Thymus (tissue), 11 donors: ENCODE measurements at regions not wholly inside any gene's neighbourhood (a gene's known extent, or its start where the extent isn't known, plus 50 kb on each side); places are given as distances from the start of the nearest gene placed in this dataset.

ENCODE experiments used
- DNase-seq, 9 donors: peaks; one replicate each; pipeline ENCODE4 v3.0.0-alpha.2; 2013; ENCODE audit warnings: low spot score in 9 of 9, low read depth in 6 of 9, missing footprints in 1 of 9
- H3K27ac ChIP-seq, 2 donors: one replicate each; pipeline ENCODE4 v1.5.1; 2013; ENCODE audit warnings: control low read depth in 1 of 2, low read depth in 1 of 2, low read length in 1 of 2, mild to moderate bottlenecking in 1 of 2, moderate library complexity in 1 of 2
- H3K27me3 ChIP-seq, 2 donors: one replicate each; pipeline ENCODE4 v1.5.1; 2013; ENCODE audit warnings: low read length in 1 of 2; ENCODE audit not compliant: control insufficient read depth in 2 of 2, insufficient read depth in 1 of 2
- H3K36me3 ChIP-seq, 2 donors: one replicate each; pipeline ENCODE4 v1.5.1; 2013; ENCODE audit warnings: low read length in 1 of 2, mild to moderate bottlenecking in 1 of 2, moderate library complexity in 1 of 2; ENCODE audit not compliant: control insufficient read depth in 2 of 2, insufficient read depth in 2 of 2
- H3K4me1 ChIP-seq, 2 donors: one replicate each; pipeline ENCODE4 v1.5.1; 2013; ENCODE audit warnings: low read length in 2 of 2; ENCODE audit not compliant: control insufficient read depth in 2 of 2, insufficient read depth in 2 of 2
- H3K4me3 ChIP-seq, 2 donors: one replicate each; pipeline ENCODE4 v1.5.1; 2013; ENCODE audit warnings: low read length in 2 of 2, control low read depth in 1 of 2, mild to moderate bottlenecking in 1 of 2
- H3K9me3 ChIP-seq, 2 donors: one replicate each; pipeline ENCODE4 v1.5.1; 2013; ENCODE audit warnings: low read length in 1 of 2, mild to moderate bottlenecking in 1 of 2; ENCODE audit not compliant: control insufficient read depth in 2 of 2, insufficient read depth in 1 of 2
- WGBS: extraction: QIAGEN DNeasy Blood & Tissue Kit; methylation state at CpG from one replicate; pipeline ENCODE4 v1.1.7; 2013; 5-methylcytosine and 5-hydroxymethylcytosine counted together
- donor health status: healthy.

DNA sequence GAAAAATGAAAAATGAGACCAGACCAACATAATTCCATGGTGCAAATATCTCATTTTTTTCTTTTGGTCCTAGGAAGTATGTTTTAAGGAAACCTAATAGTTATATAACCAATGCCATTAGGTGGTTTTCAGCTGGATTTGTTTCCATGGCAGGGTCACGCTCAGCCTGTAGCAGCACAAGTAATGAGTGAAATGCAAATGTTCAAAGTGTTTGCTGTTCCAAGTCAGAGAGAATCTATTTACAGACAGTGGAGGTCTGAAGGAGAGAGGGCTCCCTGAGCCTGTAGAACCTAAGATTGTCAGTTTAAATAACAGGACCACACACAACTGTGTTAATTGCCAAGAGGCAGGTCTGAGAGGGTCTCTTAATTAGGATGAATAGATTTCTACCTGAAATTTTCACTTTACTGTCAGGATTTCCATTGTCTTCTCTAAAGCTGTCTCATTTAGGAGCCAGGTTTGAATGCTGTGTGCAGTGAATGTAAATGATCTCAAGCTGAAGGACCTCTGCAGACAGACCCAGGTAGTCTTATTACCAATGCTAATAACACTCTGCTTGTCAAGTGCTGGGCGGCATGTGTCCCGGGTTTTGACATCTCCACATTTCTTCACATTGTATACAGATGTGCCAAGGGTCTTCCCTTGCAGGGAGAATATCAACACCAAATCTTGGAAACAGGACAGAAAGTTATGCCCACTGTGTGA lies 317.3 kb upstream of the NECTIN3 start:
- Histone ChIP-seq H3K4me1 (no peaks in the 10 kb centered on the region), H3K27me3 (no peaks in the 10 kb centered on the region), H3K36me3 (no peaks in the 10 kb centered on the region), H3K27ac (no peak overlapping the region), H3K9me3 (no peaks in the 10 kb centered on the region), H3K4me3 (no peak overlapping the region)
- DNase-seq: no peak
- WGBS: 58% methylated on average over 3 of the region's 3 CpGs

DNA sequence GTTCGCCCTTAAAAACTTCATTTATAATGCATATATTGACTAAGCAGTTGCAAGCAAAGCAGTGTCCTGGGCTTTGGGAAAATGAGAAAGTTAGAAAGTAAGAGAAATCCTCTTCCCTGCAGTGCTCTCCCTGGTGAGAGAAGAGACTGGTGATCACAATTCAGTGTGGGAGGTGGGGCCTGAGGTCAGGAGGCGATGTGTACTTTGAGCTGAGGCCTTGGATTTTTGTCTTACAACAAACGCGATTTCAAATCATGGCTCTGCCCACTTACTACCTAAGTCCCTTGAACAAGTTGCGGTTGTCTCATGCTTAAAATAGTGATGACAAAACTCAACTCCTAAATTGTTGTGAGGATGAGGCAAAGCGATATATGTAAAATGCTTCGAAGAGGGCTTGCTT lies 316.3 kb upstream of the NECTIN3 start:
- 84% methylated on average over 7 of the region's 7 CpGs for WGBS
- Histone ChIP-seq H3K27ac (no peak overlapping the region), H3K4me1 (no peaks in the 10 kb centered on the region), H3K27me3 (no peaks in the 10 kb centered on the region), H3K36me3 (no peaks in the 10 kb centered on the region), H3K4me3 (no peak overlapping the region), H3K9me3 (no peaks in the 10 kb centered on the region)
- no peak for DNase-seq

DNA sequence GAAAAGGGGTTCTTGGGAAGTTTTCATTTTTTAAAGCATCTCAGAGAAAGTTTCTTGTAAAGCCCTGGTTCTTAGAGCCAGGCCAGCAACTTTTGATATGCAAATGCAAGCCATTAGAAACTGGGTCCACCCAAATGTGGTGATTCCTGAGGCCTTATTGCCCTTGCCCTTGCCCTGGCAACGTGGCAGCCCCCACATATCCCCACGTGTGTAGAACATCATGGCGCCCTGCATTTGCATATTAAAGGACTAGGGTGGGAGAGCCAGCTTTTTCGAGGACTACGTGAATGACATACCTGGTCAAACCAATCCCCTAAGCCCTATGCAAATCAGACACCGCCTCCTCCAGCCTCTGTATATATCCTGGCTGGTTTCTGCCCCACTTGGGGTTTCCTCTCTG lies 314.9 kb upstream of the NECTIN3 start:
- Histone ChIP-seq H3K4me1 (no peaks in the 10 kb centered on the region), H3K27me3 (no peaks in the 10 kb centered on the region), H3K27ac (no peak overlapping the region), H3K4me3 (no peak overlapping the region), H3K9me3 (no peaks in the 10 kb centered on the region), H3K36me3 (no peaks in the 10 kb centered on the region)
- DNase-seq: no peak
- WGBS: 80% methylated on average over 6 of the region's 6 CpGs

DNA sequence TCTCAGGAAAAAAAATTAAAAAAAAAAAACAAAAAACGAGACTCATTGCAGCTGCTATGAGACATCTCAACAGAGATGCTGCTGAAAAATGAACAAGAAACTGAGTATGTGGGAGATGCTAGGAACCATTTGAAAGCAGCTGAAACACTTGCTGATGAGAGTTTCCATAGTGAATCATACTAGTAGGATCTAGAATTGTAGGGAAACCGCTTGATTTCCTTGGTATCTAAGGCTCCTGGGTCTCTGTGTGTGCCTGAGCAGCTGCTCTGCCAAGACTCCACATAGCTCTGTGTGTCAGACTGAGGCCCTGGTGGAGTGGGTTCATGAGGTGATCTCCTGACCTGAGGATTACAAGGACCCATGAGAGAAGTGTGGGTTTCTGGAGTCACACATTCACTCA lies 313.4 kb upstream of the NECTIN3 start:
- no peaks in the 10 kb centered on the region for H3K36me3 ChIP-seq
- H3K4me3 ChIP-seq: no peak overlapping the region
- no peaks in the 10 kb centered on the region for H3K9me3 ChIP-seq
- 87% methylated on average over 2 of the region's 2 CpGs for WGBS
- no peaks in the 10 kb centered on the region for H3K4me1 ChIP-seq
- no peak overlapping the region for H3K27ac ChIP-seq
- H3K27me3 ChIP-seq: no peaks in the 10 kb centered on the region
- no peak for DNase-seq

DNA sequence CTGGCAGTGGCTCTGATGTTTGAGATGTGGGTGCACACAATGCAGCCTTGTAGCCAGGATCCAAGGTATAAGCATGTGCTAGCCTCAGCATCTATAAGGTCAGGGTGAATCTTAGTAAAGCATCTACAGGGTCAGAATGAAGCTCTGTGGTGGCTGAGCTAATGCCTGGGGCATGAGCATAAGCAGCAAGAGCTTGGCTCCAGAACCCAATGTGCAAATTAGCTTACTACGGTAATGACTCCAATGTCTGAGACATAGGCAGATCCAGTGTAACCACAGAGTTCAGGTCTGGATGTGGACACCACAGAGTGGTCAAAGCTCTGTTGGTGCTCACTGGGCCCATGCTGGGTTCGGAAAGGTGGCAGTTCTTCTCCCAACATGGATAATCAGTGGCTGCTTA lies 304.5 kb upstream of the NECTIN3 start:
- Histone ChIP-seq H3K27ac (no peak overlapping the region), H3K36me3 (no peaks in the 10 kb centered on the region), H3K4me1 (no peaks in the 10 kb centered on the region), H3K27me3 (no peaks in the 10 kb centered on the region), H3K4me3 (no peak overlapping the region), H3K9me3 (peaks cover 0 to 5% of the 10 kb centered on the region in 2 donors)
- no peak for DNase-seq
- 91% methylated on average over 2 of the region's 2 CpGs for WGBS

DNA sequence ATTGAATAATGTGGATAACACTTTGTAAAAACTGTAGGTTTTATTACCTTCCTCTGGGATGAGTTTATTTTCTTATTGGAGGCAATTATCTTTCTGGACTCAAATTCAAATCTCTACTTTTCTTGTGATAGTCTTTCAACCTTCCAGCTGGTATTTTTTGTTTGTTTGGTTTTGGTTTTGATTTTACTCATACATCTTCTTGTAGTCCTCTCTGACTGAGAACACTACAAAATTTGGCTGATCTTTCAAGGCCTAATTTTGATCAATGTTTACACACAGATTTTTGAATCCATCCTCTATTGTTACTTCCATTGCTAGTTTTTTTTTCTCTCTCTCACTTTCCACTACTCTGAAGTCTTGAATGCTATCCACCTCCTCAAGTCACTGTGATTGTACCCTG lies 303.8 kb upstream of the NECTIN3 start:
- H3K9me3 ChIP-seq: peaks cover 0 to 5% of the 10 kb centered on the region in 2 donors
- DNase-seq: no peak
- H3K27ac ChIP-seq: no peak overlapping the region
- H3K4me1 ChIP-seq: no peaks in the 10 kb centered on the region
- H3K36me3 ChIP-seq: no peaks in the 10 kb centered on the region
- H3K4me3 ChIP-seq: no peak overlapping the region
- H3K27me3 ChIP-seq: no peaks in the 10 kb centered on the region

DNA sequence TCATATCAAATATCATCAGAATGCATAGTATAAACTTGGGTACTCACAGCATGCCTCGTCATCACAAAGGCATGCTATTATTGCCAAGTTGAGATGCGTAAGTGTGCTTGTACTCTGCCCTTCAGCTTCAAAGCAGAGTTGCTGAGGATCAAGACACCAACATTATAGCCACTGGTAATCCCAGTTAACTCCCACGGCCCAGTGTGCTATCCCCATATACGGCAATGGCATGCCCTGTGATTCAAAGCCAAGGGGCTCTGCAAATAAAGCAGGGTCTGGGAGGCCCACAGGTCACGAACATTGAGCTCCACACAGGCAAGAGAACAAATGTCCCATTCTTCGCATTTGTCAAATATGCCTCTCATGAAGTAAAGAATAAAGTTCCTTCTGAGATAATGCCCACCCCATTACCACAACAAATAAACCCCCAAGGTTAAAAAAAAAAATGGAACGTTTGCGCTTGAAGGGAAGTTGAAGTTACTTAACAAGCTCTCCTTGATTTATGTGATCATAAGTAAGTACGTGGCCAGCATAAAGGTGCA lies 298.1 kb upstream of the NECTIN3 start:
- WGBS: 73% methylated on average over 9 of the region's 9 CpGs
- H3K9me3 ChIP-seq: no peaks in the 10 kb centered on the region
- H3K36me3 ChIP-seq: no peaks in the 10 kb centered on the region
- H3K4me1 ChIP-seq: no peaks in the 10 kb centered on the region
- no peak overlapping the region for H3K4me3 ChIP-seq
- no peaks in the 10 kb centered on the region for H3K27me3 ChIP-seq
- no peak for DNase-seq
- no peak overlapping the region for H3K27ac ChIP-seq

DNA sequence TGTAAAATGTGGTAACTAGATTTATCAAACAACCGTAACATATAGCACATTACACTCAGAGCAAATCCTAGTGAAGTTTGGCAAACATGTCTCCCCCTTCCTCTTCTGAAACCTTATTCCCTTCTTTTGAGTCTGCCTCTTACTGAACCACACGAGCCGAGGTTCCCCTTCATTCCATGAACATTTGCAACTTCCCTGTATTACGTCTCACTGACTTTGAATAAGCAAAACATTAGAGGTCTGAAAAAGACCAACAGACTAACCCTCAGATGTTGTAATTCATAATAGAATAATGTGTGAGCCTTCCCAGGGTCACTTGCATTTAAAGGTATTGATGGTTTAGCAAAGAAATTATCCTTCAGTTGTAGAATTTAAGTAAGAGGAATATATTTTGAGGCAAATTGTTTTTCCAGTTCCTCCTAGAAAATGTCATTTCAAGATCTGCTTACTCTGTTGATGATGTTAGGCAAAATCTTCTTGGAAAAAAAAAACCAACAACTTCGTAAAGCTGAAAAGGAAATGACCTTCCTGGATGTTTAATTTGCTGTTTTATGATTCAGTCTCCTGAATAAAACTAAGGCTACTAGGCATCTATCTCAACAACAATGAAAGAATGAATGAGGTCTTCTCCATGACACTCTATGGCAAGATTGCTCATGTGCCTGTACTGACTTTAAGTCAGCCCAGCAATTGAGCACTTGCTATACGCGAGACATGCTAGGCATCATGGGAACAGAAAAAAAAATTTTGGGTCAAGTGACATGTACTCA lies 296.9 kb upstream of the NECTIN3 start:
- Histone ChIP-seq H3K4me1 (no peaks in the 10 kb centered on the region), H3K27me3 (no peaks in the 10 kb centered on the region), H3K9me3 (no peaks in the 10 kb centered on the region), H3K4me3 (no peak overlapping the region), H3K27ac (no peak overlapping the region), H3K36me3 (no peaks in the 10 kb centered on the region)
- WGBS: 75% methylated on average over 7 of the region's 7 CpGs
- no peak for DNase-seq

DNA sequence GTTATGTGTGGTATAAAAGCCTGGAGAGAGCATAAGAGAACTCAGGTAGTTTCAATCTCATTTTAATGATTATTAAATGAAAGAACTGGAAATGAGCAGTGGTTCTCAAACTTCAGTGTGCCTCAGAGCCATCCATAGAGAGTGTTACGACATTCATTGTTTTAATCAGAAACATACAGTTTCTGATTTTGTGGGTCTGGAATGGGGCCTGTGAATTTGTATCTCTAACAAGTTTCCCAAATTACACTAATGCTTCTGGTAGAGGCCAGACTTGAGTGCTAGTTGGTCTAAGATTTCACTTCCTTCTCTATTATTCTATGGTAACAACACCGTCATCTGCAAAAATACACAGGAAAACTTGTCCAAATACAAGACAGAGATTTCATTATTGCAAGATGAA lies 292.0 kb upstream of the NECTIN3 start:
- WGBS: 81% methylated on average over 2 of the region's 2 CpGs
- no peak overlapping the region for H3K27ac ChIP-seq
- H3K27me3 ChIP-seq: no peaks in the 10 kb centered on the region
- no peak for DNase-seq
- H3K4me3 ChIP-seq: no peak overlapping the region
- H3K36me3 ChIP-seq: no peaks in the 10 kb centered on the region
- H3K9me3 ChIP-seq: no peaks in the 10 kb centered on the region
- H3K4me1 ChIP-seq: no peaks in the 10 kb centered on the region
